K562 (cell line): ENCODE measurements at regions not wholly inside any gene's neighbourhood (a gene's known extent, or its start where the extent isn't known, plus 50 kb on each side); places are given as distances from the start of the nearest gene placed in this dataset.

Experiments
- ATAC-seq: fragments of 200-7000 bp; cut with Tn5 transposase; 3 replicates; pipeline ENCODE4 v1.9.1; 2020; ENCODE audit warnings: moderate library complexity
- BruUV-seq: library from RNA; stranded (reverse); fragments of 400-500 nt; replicated peaks from 2 replicates; lab custom pipeline; 2021; lab: Mats Ljungman, UMichigan
- CTCF ChIA-PET: fragments of 300-600 bp; formaldehyde crosslinking; extraction: SDS; loops from one replicate; lab custom pipeline; 2021; ENCODE audit warnings: low intra/inter-chr PET ratio; lab: Yijun Ruan, JAX
- POLR2A ChIA-PET: fragments of 300-600, 350-650 bp; sonication (Branson Sonifier 250); formaldehyde crosslinking; extraction: SDS; loops from one replicate; lab custom pipeline; 2021; ENCODE audit warnings: antibody characterized with exemption, inconsistent platforms; lab: Yijun Ruan, JAX
- DNase-seq, 4 experiments: peaks; one replicate each; pipeline versions ENCODE4 v3.0.0 to v3.0.0-alpha.2; 2011 to 2018; ENCODE audit warnings: low spot score in 3 of 4, mixed read lengths in 3 of 4; ENCODE audit errors: extremely low read depth in 1 of 4
- FAIRE-seq: peaks from 2 replicates; lab custom pipeline; 2011; peaks lifted over from hg19 to GRCh38; lab: Jason Lieb, UNC
- H2AFZ ChIP-seq: 2 replicates; pipeline ENCODE4 v1.6.0; 2011; ENCODE audit warnings: low read depth, low read length, control low read depth, inconsistent platforms
- H3K27ac ChIP-seq: fragments of 200-600 bp; 3 replicates; pipeline ENCODE4 v1.8.0; 2011; ENCODE audit warnings: low read depth, mild to moderate bottlenecking, control low read depth, inconsistent platforms, low read length, moderate library complexity, mixed read lengths; ENCODE audit errors: extremely low read depth
- H3K27me3 ChIP-seq, 2 experiments: fragments of 300-600 bp in 1 of 2; 2 replicates in 1 of 2; 3 replicates in 1 of 2; pipeline versions ENCODE4 v1.6.0 to v1.8.0; 2011; ENCODE audit warnings: inconsistent platforms in 2 of 2, low read length in 2 of 2, mild to moderate bottlenecking in 1 of 2, mixed read lengths in 1 of 2, moderate library complexity in 1 of 2; ENCODE audit not compliant: control insufficient read depth in 2 of 2, insufficient read depth in 2 of 2
- H3K36me3 ChIP-seq: fragments of 300-600 bp; 3 replicates; pipeline ENCODE4 v1.8.0; 2011; ENCODE audit warnings: mild to moderate bottlenecking, low read length, inconsistent platforms; ENCODE audit not compliant: control insufficient read depth, insufficient read depth
- H3K4me1 ChIP-seq, 2 experiments: fragments of 200-600 bp in 1 of 2; replicated peaks in 1 of 2; 2 replicates in 1 of 2; 3 replicates in 1 of 2; pipeline versions ENCODE4 v1.5.1 to v1.8.0; 2011; ENCODE audit warnings: inconsistent platforms in 2 of 2, low read length in 2 of 2, mild to moderate bottlenecking in 1 of 2, mixed read lengths in 1 of 2, moderate library complexity in 1 of 2; ENCODE audit not compliant: control insufficient read depth in 2 of 2, insufficient read depth in 2 of 2
- H3K4me2 ChIP-seq: 2 replicates; pipeline ENCODE4 v1.6.1; 2011; ENCODE audit warnings: low read length, control low read depth, inconsistent platforms, mixed read lengths; ENCODE audit not compliant: insufficient read depth
- H3K4me3 ChIP-seq: fragments of 200-600 bp; sonication (generic), shearing (Covaris generic); 2 replicates; pipeline ENCODE4 v1.5.1; 2016; ENCODE audit warnings: control low read depth, inconsistent platforms
- H3K79me2 ChIP-seq: fragments of 200-600 bp; 3 replicates; pipeline ENCODE4 v1.8.0; 2011; ENCODE audit warnings: low read length, inconsistent platforms; ENCODE audit not compliant: control insufficient read depth, insufficient read depth
- H3K9ac ChIP-seq, 2 experiments: 2 replicates each; pipeline versions ENCODE4 v1.6.0 to v1.6.1; 2011; ENCODE audit warnings: low read depth in 2 of 2, low read length in 2 of 2, control low read depth in 1 of 2, inconsistent platforms in 1 of 2, mild to moderate bottlenecking in 1 of 2, mixed read lengths in 1 of 2; ENCODE audit not compliant: insufficient read depth in 1 of 2
- H3K9me1 ChIP-seq: one replicate; pipeline ENCODE4 v1.6.0; 2011; ENCODE audit warnings: inconsistent platforms, mild to moderate bottlenecking, low read length, moderate library complexity; ENCODE audit not compliant: control insufficient read depth, insufficient read depth
- H3K9me3 ChIP-seq: replicated peaks from 2 replicates; pipeline ENCODE4 v1.5.1; 2011; ENCODE audit warnings: low read depth, low read length, inconsistent platforms; ENCODE audit not compliant: control insufficient read depth, insufficient read depth
- H4K20me1 ChIP-seq: replicated peaks from 2 replicates; pipeline ENCODE4 v1.6.1; 2011; ENCODE audit warnings: low read length, inconsistent platforms, mixed read lengths; ENCODE audit not compliant: control insufficient read depth, insufficient read depth
- ETV6 ChIP-seq, 3 experiments: fragments of 150-350 bp in 1 of 3; sonication (generic) in 1 of 3; formaldehyde crosslinking in 1 of 3; IDR thresholded peaks; 2 replicates each; pipeline versions ENCODE4 v1.6.1 to v1.8.0; 2014 to 2022; ENCODE audit warnings: borderline replicate concordance in 2 of 3, low read depth in 2 of 3, antibody characterized with exemption in 1 of 3, low read length in 1 of 3, mild to moderate bottlenecking in 1 of 3, missing genetic modification reagents in 1 of 3
- MCM5 ChIP-seq: fragments of 450-650 bp; IDR thresholded peaks from 2 replicates; pipeline ENCODE4 v1.6.1; 2016; ENCODE audit warnings: low read depth
- PCBP2 ChIP-seq: fragments of 200-400 bp; formaldehyde crosslinking; IDR thresholded peaks from 2 replicates; pipeline ENCODE4 v1.6.1; 2018; ENCODE audit warnings: low read length, low read depth, mild to moderate bottlenecking, moderate library complexity; ENCODE audit not compliant: poor library complexity, severe bottlenecking
- PHF20 ChIP-seq: fragments of 450-650 bp; IDR thresholded peaks from 2 replicates; pipeline ENCODE4 v1.6.1; 2018; ENCODE audit not compliant: partially characterized antibody
- RBM15 ChIP-seq: fragments of 200-400 bp; formaldehyde crosslinking; IDR thresholded peaks from 2 replicates; pipeline ENCODE4 v1.6.1; 2018; ENCODE audit warnings: mild to moderate bottlenecking, low read length, moderate library complexity; ENCODE audit not compliant: insufficient read depth
- TFAM ChIP-seq: fragments of 250-450 bp; sonication (Bioruptor Pico); conservative IDR thresholded peaks from 2 replicates; pipeline ENCODE4 v1.5.0; 2021; ENCODE audit warnings: mild to moderate bottlenecking, moderate library complexity
- ZSCAN32 ChIP-seq: fragments of 450-650 bp; formaldehyde crosslinking; IDR thresholded peaks from 2 replicates; pipeline ENCODE4 v1.4.0; 2020; ENCODE audit warnings: mild to moderate bottlenecking, moderate library complexity
- WGBS: fragments of 100-300 bp; shearing (Covaris generic); methylation state at CpG from one replicate; pipeline ENCODE4 v1.1.6; 2016; ENCODE audit warnings: low coverage, mixed read lengths; ENCODE audit not compliant: insufficient coverage; ENCODE audit errors: missing lambda C conversion rate; 5-methylcytosine and 5-hydroxymethylcytosine counted together
- in situ Hi-C: fragments of 300-500 bp; cut with MboI; formaldehyde crosslinking; loops from 4 replicates; pipeline ENCODE4 v1.15.0; 2018; ENCODE audit warnings: inconsistent platforms, mixed read lengths
- intact Hi-C: fragments of 100-400 bp; cut with micrococcal nuclease; formaldehyde crosslinking; loops from 2 replicates; pipeline ENCODE4 v1.14.2; 2022
- TF ChIP-seq, protein P1 (sequence below): fragments of 200-800 bp; sonication (Bioruptor generic); IDR thresholded peaks from 2 replicates; pipeline ENCODE4 v1.6.1; 2017; ENCODE audit warnings: missing genetic modification characterization, missing compliant biosample characterization
- TF ChIP-seq, protein P2 (sequence below): fragments of 250-450 bp; sonication (Bioruptor Pico); IDR thresholded peaks from 2 replicates; pipeline ENCODE4 v1.5.0; 2020; ENCODE audit warnings: mild to moderate bottlenecking
- TF ChIP-seq, protein P3 (sequence below): fragments of 250-450 bp; sonication (Bioruptor Pico); IDR thresholded peaks from 2 replicates; pipeline ENCODE4 v1.8.0; 2022; ENCODE audit warnings: moderate library complexity, mild to moderate bottlenecking, inconsistent platforms

DNA sequence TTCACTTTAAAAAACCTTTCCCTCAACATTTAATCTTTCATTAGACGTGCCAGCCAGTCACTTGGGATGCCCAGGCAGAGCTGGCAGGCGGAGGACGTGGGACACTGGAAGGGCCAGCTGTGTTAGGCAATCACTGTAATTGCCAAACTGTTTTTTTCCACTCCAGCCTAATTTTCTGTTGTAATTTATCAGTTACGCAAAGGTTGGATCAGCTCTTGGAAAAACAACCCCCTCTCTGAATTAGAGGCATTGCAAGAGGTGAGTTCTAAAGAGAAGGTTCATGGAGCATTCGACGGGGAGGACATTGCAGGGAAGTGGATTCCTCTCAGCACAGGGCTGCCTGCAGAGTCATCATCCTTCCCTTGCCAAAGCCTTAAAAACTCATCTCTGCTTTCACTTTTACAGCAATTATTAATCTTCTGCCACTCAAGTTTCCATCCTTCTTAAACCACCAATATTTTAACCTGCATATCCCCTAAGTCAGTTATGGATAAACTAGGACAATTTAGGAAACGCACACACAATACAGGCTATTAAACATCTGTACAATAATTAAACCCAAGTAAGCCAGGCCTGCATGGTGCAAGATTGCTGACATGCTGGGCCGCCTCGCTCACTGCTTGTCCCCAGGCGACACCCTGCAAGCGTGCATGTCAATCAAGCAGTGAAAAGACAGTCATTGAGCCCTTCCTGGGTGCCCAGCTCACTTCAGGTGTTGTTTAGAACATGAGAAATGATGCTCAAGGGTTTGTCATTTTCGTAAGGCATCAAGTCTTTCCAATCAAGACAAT lies 272.3 kb upstream of the RNF32 start (continued):
- TF ChIP-seq, protein P1, sequence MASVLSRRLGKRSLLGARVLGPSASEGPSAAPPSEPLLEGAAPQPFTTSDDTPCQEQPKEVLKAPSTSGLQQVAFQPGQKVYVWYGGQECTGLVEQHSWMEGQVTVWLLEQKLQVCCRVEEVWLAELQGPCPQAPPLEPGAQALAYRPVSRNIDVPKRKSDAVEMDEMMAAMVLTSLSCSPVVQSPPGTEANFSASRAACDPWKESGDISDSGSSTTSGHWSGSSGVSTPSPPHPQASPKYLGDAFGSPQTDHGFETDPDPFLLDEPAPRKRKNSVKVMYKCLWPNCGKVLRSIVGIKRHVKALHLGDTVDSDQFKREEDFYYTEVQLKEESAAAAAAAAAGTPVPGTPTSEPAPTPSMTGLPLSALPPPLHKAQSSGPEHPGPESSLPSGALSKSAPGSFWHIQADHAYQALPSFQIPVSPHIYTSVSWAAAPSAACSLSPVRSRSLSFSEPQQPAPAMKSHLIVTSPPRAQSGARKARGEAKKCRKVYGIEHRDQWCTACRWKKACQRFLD (CRISPR knock-in tag), result no peak
- TF ChIP-seq, protein P2, sequence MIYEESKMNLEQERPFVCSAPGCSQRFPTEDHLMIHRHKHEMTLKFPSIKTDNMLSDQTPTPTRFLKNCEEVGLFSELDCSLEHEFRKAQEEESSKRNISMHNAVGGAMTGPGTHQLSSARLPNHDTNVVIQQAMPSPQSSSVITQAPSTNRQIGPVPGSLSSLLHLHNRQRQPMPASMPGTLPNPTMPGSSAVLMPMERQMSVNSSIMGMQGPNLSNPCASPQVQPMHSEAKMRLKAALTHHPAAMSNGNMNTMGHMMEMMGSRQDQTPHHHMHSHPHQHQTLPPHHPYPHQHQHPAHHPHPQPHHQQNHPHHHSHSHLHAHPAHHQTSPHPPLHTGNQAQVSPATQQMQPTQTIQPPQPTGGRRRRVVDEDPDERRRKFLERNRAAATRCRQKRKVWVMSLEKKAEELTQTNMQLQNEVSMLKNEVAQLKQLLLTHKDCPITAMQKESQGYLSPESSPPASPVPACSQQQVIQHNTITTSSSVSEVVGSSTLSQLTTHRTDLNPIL, result no peak
- TF ChIP-seq ETV6 (IDR thresholded peaks at IDR 0.05; ENCODE audit: borderline replicate concordance in 1 of 2, low read depth in 2 of 2, low read length in 1 of 2), result no peak
- no peak for TF ChIP-seq ETV6 (CRISPR knock-in tag; IDR thresholded peaks at IDR 0.05; ENCODE audit: borderline replicate concordance)
- TF ChIP-seq, all 486 proteins: peak for 0

DNA sequence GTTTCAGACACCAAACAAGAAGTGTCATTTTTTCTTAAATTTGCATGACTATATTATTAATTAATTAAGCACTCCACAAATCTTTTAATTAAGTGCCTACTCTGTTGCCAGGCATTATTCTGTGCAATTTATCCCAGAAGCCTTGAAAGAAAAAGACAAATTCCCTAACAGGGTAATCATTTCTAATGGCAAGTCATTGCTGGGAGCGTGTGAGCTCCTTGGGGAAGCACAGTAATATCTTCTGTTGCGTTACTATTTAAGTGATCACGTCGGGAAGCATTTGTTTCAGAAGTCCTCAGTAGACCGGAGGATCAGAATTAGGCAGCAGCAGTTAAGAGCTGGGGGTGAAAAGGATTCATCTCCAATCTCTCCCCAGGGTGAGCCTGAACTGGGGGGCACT lies 276.8 kb upstream of the RNF32 start:
- H3K36me3 ChIP-seq, result no peaks in the 10 kb centered on the region
- no TSS peak for BruUV-seq
- H2AFZ ChIP-seq, result no peak overlapping the region
- intact Hi-C loops (no loop called here), in situ Hi-C loops (no loop called here)
- H3K9me1 ChIP-seq, result no peaks in the 10 kb centered on the region
- no peak overlapping the region for H3K9ac ChIP-seq
- no peak overlapping the region for H3K4me3 ChIP-seq
- no peak overlapping the region for H3K4me2 ChIP-seq
- POLR2A ChIA-PET, result no interaction called here
- CTCF ChIA-PET, result no interaction called here
- no peak overlapping the region for H3K27ac ChIP-seq
- DNase-seq, result no peak
- peaks cover 70 to 71% of the 10 kb centered on the region in 2 experiments for H3K27me3 ChIP-seq
- no peak for ATAC-seq
- under 1% methylated on average over 5 of the region's 5 CpGs for WGBS
- H4K20me1 ChIP-seq, result no peaks in the 10 kb centered on the region
- FAIRE-seq, result no peak
- H3K9me3 ChIP-seq, result no peaks in the 10 kb centered on the region
- H3K79me2 ChIP-seq, result no peaks in the 10 kb centered on the region
- H3K4me1 ChIP-seq, result no peaks in the 10 kb centered on the region
- TF ChIP-seq TFAM (no peak), RBM15 (no peak), ETV6 (IDR thresholded peaks at IDR 0.05; ENCODE audit: borderline replicate concordance in 1 of 2, low read depth in 2 of 2, low read length in 1 of 2) (no peak), ETV6 (CRISPR knock-in tag; IDR thresholded peaks at IDR 0.05; ENCODE audit: borderline replicate concordance) (no peak), PCBP2 (no peak), MCM5 (no peak), PHF20 (no peak), ZSCAN32 (CRISPR knock-in tag) (no peak)
- TF ChIP-seq, protein P3, sequence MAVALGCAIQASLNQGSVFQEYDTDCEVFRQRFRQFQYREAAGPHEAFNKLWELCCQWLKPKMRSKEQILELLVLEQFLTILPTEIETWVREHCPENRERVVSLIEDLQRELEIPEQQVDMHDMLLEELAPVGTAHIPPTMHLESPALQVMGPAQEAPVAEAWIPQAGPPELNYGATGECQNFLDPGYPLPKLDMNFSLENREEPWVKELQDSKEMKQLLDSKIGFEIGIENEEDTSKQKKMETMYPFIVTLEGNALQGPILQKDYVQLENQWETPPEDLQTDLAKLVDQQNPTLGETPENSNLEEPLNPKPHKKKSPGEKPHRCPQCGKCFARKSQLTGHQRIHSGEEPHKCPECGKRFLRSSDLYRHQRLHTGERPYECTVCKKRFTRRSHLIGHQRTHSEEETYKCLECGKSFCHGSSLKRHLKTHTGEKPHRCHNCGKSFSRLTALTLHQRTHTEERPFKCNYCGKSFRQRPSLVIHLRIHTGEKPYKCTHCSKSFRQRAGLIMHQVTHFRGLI (CRISPR knock-in tag), result no peak
